Thoracic aorta (tissue), 2 donors: ENCODE measurements at regions not wholly inside any gene's neighbourhood (a gene's known extent, or its start where the extent isn't known, plus 50 kb on each side); places are given as distances from the start of the nearest gene placed in this dataset.

Experiments
- ATAC-seq: fragments of 150-250 bp; one replicate; pipeline ENCODE4 v1.8.0; 2017; ENCODE audit warnings: low read depth; ENCODE audit not compliant: insufficient number of reproducible peaks, low FRiP score
- DNase-seq: peaks from one replicate; pipeline ENCODE4 v3.0.0-alpha.2; 2020; ENCODE audit warnings: low spot score
- H3K27ac ChIP-seq, 2 donors: fragments of 200-600 bp; sonication (generic); 1 replicate in 1 of 2; 2 replicates in 1 of 2; pipeline ENCODE4 v1.5.1; 2016; ENCODE audit warnings: mild to moderate bottlenecking in 2 of 2, moderate library complexity in 2 of 2
- H3K27me3 ChIP-seq: fragments of 200-600 bp; sonication (generic); replicated peaks from 2 replicates; pipeline ENCODE4 v1.6.0; 2016; ENCODE audit warnings: mild to moderate bottlenecking; ENCODE audit not compliant: insufficient read depth
- H3K36me3 ChIP-seq: fragments of 200-600 bp; sonication (generic); one replicate; pipeline ENCODE4 v1.5.1; 2016
- H3K4me1 ChIP-seq, 2 donors: fragments of 200-600 bp; sonication (generic); 1 replicate in 1 of 2; 2 replicates in 1 of 2; pipeline versions ENCODE4 v1.5.1 to v1.6.0; 2016; ENCODE audit warnings: low read depth in 2 of 2, mild to moderate bottlenecking in 1 of 2; ENCODE audit not compliant: control insufficient read depth in 1 of 2
- H3K4me3 ChIP-seq: fragments of 200-600 bp; sonication (generic); 2 replicates; pipeline ENCODE4 v1.5.1; 2016; ENCODE audit warnings: mild to moderate bottlenecking
- H3K9me3 ChIP-seq: fragments of 200-600 bp; sonication (generic); 2 replicates; pipeline ENCODE4 v1.5.1; 2016
- TF ChIP-seq, protein P1 (sequence below): fragments of 200-600 bp; sonication (generic); IDR thresholded peaks from one replicate; pipeline ENCODE4 v1.5.1; 2019; ENCODE audit warnings: antibody characterized with exemption

DNA sequence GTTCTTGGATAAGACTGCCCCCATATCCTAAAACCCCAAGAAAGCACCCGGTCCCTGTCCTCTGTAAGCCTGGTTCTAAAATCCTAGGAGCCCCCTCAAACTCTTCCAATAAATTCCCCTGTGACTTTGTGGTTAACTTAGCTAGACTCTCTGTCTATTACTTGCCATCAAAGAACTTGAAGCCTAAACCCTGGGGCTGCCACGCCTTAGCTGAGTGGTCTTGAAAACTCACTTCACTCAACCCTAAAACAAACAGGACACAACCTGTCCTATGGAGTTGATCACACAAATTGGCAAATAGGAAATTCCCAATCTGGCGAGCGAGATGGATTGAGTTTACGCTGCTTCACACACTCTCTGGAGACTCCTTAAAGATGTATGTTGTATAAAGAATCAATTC lies 191.4 kb upstream of the SVIL start:
- Histone ChIP-seq H3K27me3 (no peaks in the 10 kb centered on the region), H3K4me3 (no peak overlapping the region), H3K27ac (no peak overlapping the region), H3K4me1 (peaks cover 0 to 20% of the 10 kb centered on the region in 2 donors), H3K36me3 (no peaks in the 10 kb centered on the region), H3K9me3 (no peaks in the 10 kb centered on the region)
- DNase-seq (no peak), ATAC-seq (no peak)
- TF ChIP-seq, protein P1, sequence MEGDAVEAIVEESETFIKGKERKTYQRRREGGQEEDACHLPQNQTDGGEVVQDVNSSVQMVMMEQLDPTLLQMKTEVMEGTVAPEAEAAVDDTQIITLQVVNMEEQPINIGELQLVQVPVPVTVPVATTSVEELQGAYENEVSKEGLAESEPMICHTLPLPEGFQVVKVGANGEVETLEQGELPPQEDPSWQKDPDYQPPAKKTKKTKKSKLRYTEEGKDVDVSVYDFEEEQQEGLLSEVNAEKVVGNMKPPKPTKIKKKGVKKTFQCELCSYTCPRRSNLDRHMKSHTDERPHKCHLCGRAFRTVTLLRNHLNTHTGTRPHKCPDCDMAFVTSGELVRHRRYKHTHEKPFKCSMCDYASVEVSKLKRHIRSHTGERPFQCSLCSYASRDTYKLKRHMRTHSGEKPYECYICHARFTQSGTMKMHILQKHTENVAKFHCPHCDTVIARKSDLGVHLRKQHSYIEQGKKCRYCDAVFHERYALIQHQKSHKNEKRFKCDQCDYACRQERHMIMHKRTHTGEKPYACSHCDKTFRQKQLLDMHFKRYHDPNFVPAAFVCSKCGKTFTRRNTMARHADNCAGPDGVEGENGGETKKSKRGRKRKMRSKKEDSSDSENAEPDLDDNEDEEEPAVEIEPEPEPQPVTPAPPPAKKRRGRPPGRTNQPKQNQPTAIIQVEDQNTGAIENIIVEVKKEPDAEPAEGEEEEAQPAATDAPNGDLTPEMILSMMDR: no peak

DNA sequence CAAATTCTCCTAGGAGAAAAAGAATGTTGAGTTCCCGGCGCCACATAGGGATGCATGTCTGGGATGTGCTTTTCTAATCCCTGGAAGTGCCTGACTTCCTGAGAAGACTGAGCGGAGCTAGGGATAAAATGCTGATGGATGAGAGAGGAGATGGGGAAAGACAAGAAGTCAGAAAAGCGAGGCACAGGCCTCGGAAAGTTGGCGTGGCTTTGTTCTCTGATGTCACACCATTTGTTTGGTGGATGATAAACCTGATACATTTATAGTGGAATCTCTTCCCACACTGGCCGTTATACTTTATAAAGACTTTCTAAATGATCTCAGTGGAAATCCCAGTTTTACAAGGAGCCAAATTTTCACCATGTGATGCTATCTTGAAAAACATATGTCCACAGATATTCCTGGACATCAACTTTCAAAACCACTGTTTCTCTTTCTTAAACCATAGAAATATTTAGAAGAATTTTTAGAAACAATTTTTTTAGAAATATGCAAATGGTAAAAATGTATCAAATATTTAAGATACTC lies 188.8 kb upstream of the SVIL start:
- H3K27ac ChIP-seq: no peak overlapping the region
- ATAC-seq: no peak
- H3K4me3 ChIP-seq: no peak overlapping the region
- no peaks in the 10 kb centered on the region for H3K27me3 ChIP-seq
- no peak for DNase-seq
- TF ChIP-seq, protein P1: no peak
- no peaks in the 10 kb centered on the region for H3K9me3 ChIP-seq
- H3K4me1 ChIP-seq: peaks cover 0 to 37% of the 10 kb centered on the region in 2 donors
- H3K36me3 ChIP-seq: no peaks in the 10 kb centered on the region

DNA sequence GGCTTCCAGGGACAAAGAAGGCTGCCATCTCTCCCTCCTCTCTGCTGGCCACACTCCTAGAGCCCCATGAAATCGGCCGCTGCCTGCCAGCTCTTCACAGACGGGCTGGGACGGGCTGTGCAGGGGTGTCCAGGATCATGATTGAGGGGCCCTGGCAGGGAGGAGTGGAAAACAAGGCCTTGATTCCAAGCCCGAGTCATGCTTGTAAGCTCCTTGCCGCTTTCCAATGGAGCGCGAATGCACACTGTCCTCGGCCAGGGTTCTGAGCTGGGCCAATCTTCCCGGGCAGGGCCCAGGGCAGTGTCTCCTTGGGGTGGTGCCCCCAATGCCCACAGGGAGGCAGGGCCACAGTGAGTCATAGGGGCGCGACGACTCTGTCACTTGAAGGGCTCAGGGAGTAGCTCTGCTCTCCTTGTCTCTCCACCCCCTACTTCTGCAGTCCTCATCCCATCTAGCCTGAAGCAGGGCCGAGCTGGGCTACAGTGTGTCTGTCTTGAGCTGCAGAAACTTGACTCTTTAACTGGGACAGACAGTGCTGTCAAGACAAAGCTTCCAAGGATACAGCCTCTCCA lies 186.2 kb upstream of the SVIL start:
- H3K9me3 ChIP-seq: no peaks in the 10 kb centered on the region
- no peaks in the 10 kb centered on the region for H3K27me3 ChIP-seq
- peak; percentile 41 for ATAC-seq
- H3K27ac ChIP-seq: peak overlapping the region; percentile 79 to 84
- TF ChIP-seq, protein P1: no peak
- H3K36me3 ChIP-seq: no peaks in the 10 kb centered on the region
- peak overlapping the region; percentile 49 for H3K4me3 ChIP-seq
- peak; percentile 11 for DNase-seq
- peaks cover 0 to 39% of the 10 kb centered on the region in 2 donors for H3K4me1 ChIP-seq

DNA sequence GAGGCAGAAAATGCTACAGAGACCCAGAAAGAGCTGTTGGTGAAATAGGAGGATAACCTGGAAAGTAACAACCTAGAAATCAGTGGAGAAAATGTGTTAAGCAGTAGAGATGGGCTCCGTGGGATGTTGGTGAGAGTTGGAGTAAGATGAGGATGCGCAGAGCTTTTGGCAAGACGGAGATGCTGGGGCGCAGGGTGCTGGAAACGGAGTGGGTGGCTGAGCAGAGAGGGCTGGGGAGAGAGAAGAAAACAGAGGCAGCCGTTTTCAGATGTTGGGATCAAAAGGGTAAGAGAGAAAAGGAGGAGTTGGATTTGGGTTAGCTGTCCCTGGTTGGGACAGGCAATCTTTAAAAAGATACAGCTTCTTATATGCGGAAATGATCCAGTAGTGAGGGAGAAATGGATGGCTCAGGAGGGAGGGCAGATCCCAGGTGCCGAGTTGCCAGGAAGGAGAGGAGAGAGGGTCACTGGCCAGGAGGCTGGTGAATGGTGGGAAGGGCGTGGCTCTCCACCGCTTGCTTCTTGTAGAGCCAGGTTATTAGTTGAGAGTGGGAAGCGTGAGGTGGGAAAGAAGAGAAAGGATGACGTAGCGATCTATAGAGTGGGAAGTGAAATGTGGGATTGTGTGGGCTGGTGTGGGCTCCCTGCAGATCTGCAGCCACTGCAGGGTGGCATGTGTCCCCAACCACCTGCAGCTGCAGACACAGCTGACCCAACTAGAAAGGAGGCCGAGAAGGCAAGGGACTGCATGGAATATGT lies 182.2 kb upstream of the SVIL start:
- Histone ChIP-seq H3K36me3 (no peaks in the 10 kb centered on the region), H3K27me3 (no peaks in the 10 kb centered on the region), H3K9me3 (no peaks in the 10 kb centered on the region), H3K27ac (no peak overlapping the region), H3K4me3 (no peak overlapping the region), H3K4me1 (peaks cover 0 to 47% of the 10 kb centered on the region in 2 donors)
- ATAC-seq (no peak), DNase-seq (no peak)
- TF ChIP-seq, protein P1: no peak

DNA sequence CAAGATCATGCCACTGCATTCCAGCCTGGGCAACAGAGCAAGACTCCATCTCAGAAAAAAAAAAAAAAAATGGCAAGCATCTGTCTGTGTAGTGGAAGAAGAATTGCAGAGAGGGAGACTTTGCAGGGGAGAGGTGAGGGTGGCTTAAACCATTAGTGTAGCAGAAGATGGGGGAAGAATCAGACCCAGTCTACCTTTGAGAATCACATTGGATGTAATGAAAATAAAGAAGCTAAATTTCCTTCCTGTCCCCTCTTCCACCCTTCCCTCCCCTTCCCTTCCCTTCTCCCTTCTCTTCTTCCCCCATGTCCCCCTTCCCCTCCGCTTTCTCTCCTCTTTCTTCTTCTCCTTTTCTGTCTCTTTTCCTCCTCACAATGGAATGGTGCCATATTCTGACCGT lies 180.8 kb upstream of the SVIL start:
- H3K27me3 ChIP-seq: no peaks in the 10 kb centered on the region
- no peak overlapping the region for H3K4me3 ChIP-seq
- TF ChIP-seq, protein P1: no peak
- DNase-seq: no peak
- no peak overlapping the region for H3K27ac ChIP-seq
- H3K4me1 ChIP-seq: peaks cover 0 to 44% of the 10 kb centered on the region in 2 donors
- H3K36me3 ChIP-seq: no peaks in the 10 kb centered on the region
- H3K9me3 ChIP-seq: no peaks in the 10 kb centered on the region
- ATAC-seq: no peak
